H1 (cell line): ENCODE measurements at regions not wholly inside any gene's neighbourhood (a gene's known extent, or its start where the extent isn't known, plus 50 kb on each side); places are given as distances from the start of the nearest gene placed in this dataset.
"Not testable (repeated sequence)": the region's sequence is repeated elsewhere in the genome, so short reads cannot be mapped to it uniquely, and the experiment has no call there.

Experiments
- CTCF ChIA-PET: fragments of 300-600 bp; sonication (Branson Sonifier 250); formaldehyde crosslinking; loops from one replicate; lab custom pipeline; 2021; ENCODE audit not compliant: partially characterized antibody; lab: Charles Lee
- POLR2A ChIA-PET: fragments of 300-600 bp; sonication (Branson Sonifier 250); formaldehyde crosslinking; loops from one replicate; lab custom pipeline; 2021; ENCODE audit warnings: inconsistent platforms; ENCODE audit not compliant: partially characterized antibody; lab: Charles Lee
- DNase-seq, 2 experiments: peaks; one replicate each; pipeline versions ENCODE4 v3.0.0 to v3.0.0-alpha.2; 2010 to 2022; ENCODE audit warnings: low spot score in 2 of 2, low read depth in 1 of 2, mixed read lengths in 1 of 2
- FAIRE-seq: peaks from 2 replicates; lab custom pipeline; 2011; peaks lifted over from hg19 to GRCh38; lab: Jason Lieb, UNC
- H2AFZ ChIP-seq: 2 replicates; pipeline ENCODE4 v1.8.1; 2012; ENCODE audit warnings: low read length, inconsistent platforms
- H2AK5ac ChIP-seq: 2 replicates; pipeline ENCODE4 v1.6.1; 2013; ENCODE audit warnings: low read depth, low read length
- H2BK120ac ChIP-seq: replicated peaks from 2 replicates; pipeline ENCODE3; 2013; ENCODE audit warnings: low read depth, low read length, inconsistent platforms
- H2BK12ac ChIP-seq: 2 replicates; pipeline ENCODE4 v1.6.1; 2013; ENCODE audit warnings: low read depth, low read length
- H2BK15ac ChIP-seq: 2 replicates; pipeline ENCODE4 v1.6.1; 2013; ENCODE audit warnings: low read length
- H2BK20ac ChIP-seq: 2 replicates; pipeline ENCODE4 v1.6.1; 2013; ENCODE audit warnings: low read length
- H2BK5ac ChIP-seq: 2 replicates; pipeline ENCODE4 v1.6.1; 2013; ENCODE audit warnings: low read depth, low read length
- H3K14ac ChIP-seq: 2 replicates; pipeline ENCODE4 v1.6.1; 2013; ENCODE audit warnings: inconsistent platforms; ENCODE audit not compliant: insufficient read length
- H3K18ac ChIP-seq: 2 replicates; pipeline ENCODE4 v1.6.1; 2013; ENCODE audit warnings: low read length; ENCODE audit errors: extremely low read depth
- H3K23ac ChIP-seq: 2 replicates; pipeline ENCODE4 v1.6.1; 2013; ENCODE audit warnings: inconsistent platforms; ENCODE audit not compliant: insufficient read length
- H3K23me2 ChIP-seq: 2 replicates; pipeline ENCODE4 v1.6.1; 2013; ENCODE audit warnings: low read depth, low read length
- H3K27ac ChIP-seq: 2 replicates; pipeline ENCODE4 v1.6.1; 2011; ENCODE audit warnings: low read depth, low read length, inconsistent platforms
- H3K27me3 ChIP-seq, 4 experiments: replicated peaks in 1 of 4; 1 replicate in 1 of 4; 2 replicates in 3 of 4; pipeline versions ENCODE4 v1.6.1 to v1.8.1; 2011 to 2013; ENCODE audit warnings: low read length in 3 of 4, mild to moderate bottlenecking in 3 of 4, inconsistent platforms in 2 of 4, mixed read lengths in 2 of 4, moderate library complexity in 1 of 4; ENCODE audit not compliant: control insufficient read depth in 3 of 4, insufficient read depth in 3 of 4; ENCODE audit errors: extremely low read depth in 1 of 4
- H3K36me3 ChIP-seq, 4 experiments: 2 replicates each; pipeline versions ENCODE4 v1.6.1 to v1.8.1; 2011 to 2013; ENCODE audit warnings: mild to moderate bottlenecking in 4 of 4, low read length in 3 of 4, moderate library complexity in 2 of 4, control low read depth in 1 of 4, inconsistent platforms in 1 of 4; ENCODE audit not compliant: insufficient read depth in 4 of 4, control insufficient read depth in 2 of 4
- H3K4ac ChIP-seq: replicated peaks from 2 replicates; pipeline ENCODE3; 2013; ENCODE audit warnings: low read length, low read depth, mixed read lengths, inconsistent platforms; ENCODE audit not compliant: insufficient read length
- H3K4me1 ChIP-seq, 4 experiments: replicated peaks in 1 of 4; 1 replicate in 1 of 4; 2 replicates in 3 of 4; pipeline versions ENCODE4 v1.6.1 to v1.8.1; 2011 to 2013; ENCODE audit warnings: low read length in 3 of 4, inconsistent platforms in 2 of 4, mixed read lengths in 1 of 4; ENCODE audit not compliant: insufficient read depth in 4 of 4, control insufficient read depth in 3 of 4
- H3K4me2 ChIP-seq, 2 experiments: 2 replicates each; pipeline versions ENCODE4 v1.6.1 to v1.8.1; 2011 to 2013; ENCODE audit warnings: low read depth in 2 of 2, low read length in 2 of 2, control low read depth in 1 of 2, inconsistent platforms in 1 of 2, mild to moderate bottlenecking in 1 of 2; ENCODE audit not compliant: insufficient read depth in 1 of 2
- H3K4me3 ChIP-seq, 4 experiments: fragments of 200-600, 300-600 bp in 1 of 4; sonication (generic), shearing (Covaris generic), sonication (Bioruptor Twin) in 1 of 4; 2 replicates each; pipeline versions ENCODE4 v1.5.1 to v1.8.1; 2011 to 2016; ENCODE audit warnings: low read length in 4 of 4, low read depth in 3 of 4, control low read depth in 2 of 4, inconsistent platforms in 2 of 4, mild to moderate bottlenecking in 2 of 4, mixed read lengths in 1 of 4, moderate library complexity in 1 of 4; ENCODE audit not compliant: insufficient read depth in 2 of 4; ENCODE audit errors: extremely low read depth in 1 of 4
- H3K56ac ChIP-seq: replicated peaks from 2 replicates; pipeline ENCODE3; 2013; ENCODE audit warnings: low read depth, mild to moderate bottlenecking, mixed read lengths, low read length, inconsistent platforms; ENCODE audit not compliant: insufficient read length
- H3K79me1 ChIP-seq: 2 replicates; pipeline ENCODE4 v1.6.1; 2013; ENCODE audit warnings: low read depth, low read length, control low read depth
- H3K79me2 ChIP-seq, 2 experiments: 2 replicates each; pipeline versions ENCODE4 v1.6.1 to v1.8.1; 2012 to 2013; ENCODE audit warnings: low read length in 2 of 2, mild to moderate bottlenecking in 2 of 2, inconsistent platforms in 1 of 2; ENCODE audit not compliant: insufficient read depth in 2 of 2, control insufficient read depth in 1 of 2
- H3K9ac ChIP-seq, 4 experiments: replicated peaks in 1 of 4; 1 replicate in 1 of 4; 2 replicates in 3 of 4; pipeline versions ENCODE4 v1.6.1 to v1.8.1; 2011 to 2013; ENCODE audit warnings: low read depth in 3 of 4, low read length in 3 of 4, control low read depth in 2 of 4, mild to moderate bottlenecking in 2 of 4, moderate library complexity in 2 of 4, inconsistent platforms in 1 of 4; ENCODE audit errors: extremely low read depth in 1 of 4
- H3K9me3 ChIP-seq, 2 experiments: 2 replicates each; pipeline versions ENCODE4 v1.6.1 to v1.8.1; 2012 to 2013; ENCODE audit warnings: mild to moderate bottlenecking in 2 of 2, moderate library complexity in 2 of 2, control low read depth in 1 of 2, inconsistent platforms in 1 of 2, low read depth in 1 of 2, low read length in 1 of 2, mixed read lengths in 1 of 2; ENCODE audit not compliant: insufficient read depth in 2 of 2
- H4K20me1 ChIP-seq, 2 experiments: replicated peaks in 1 of 2; 2 replicates each; pipeline versions ENCODE3 to v1.8.1; 2011 to 2013; ENCODE audit warnings: inconsistent platforms in 2 of 2, low read length in 2 of 2, mild to moderate bottlenecking in 1 of 2; ENCODE audit not compliant: insufficient read depth in 2 of 2, control insufficient read depth in 1 of 2
- H4K5ac ChIP-seq: 2 replicates; pipeline ENCODE4 v1.6.1; 2013; ENCODE audit warnings: low read length, low read depth, mixed read lengths, inconsistent platforms; ENCODE audit not compliant: insufficient read length
- H4K8ac ChIP-seq: 2 replicates; pipeline ENCODE4 v1.8.0; 2013; ENCODE audit warnings: mild to moderate bottlenecking, moderate library complexity, low read length, inconsistent platforms; ENCODE audit not compliant: insufficient read depth; ENCODE audit errors: extremely low read depth
- H4K91ac ChIP-seq: replicated peaks from 2 replicates; pipeline ENCODE3; 2013; ENCODE audit warnings: low read length, mixed read lengths, inconsistent platforms; ENCODE audit not compliant: insufficient read length
- WGBS, 2 experiments: shearing (Covaris generic) in 1 of 2; methylation state at CpG; one replicate each; pipeline versions ENCODE4 v1.1.6 to v1.1.7; 2013 to 2015; ENCODE audit warnings: low lambda C conversion rate in 2 of 2, mixed read lengths in 2 of 2, inconsistent platforms in 1 of 2, low coverage in 1 of 2, missing lambda C conversion rate in 1 of 2; ENCODE audit not compliant: insufficient replicate concordance in 2 of 2, insufficient coverage in 1 of 2, insufficient read length in 1 of 2; ENCODE audit errors: extremely low coverage in 1 of 2, missing lambda C conversion rate in 1 of 2; 5-methylcytosine and 5-hydroxymethylcytosine counted together

DNA sequence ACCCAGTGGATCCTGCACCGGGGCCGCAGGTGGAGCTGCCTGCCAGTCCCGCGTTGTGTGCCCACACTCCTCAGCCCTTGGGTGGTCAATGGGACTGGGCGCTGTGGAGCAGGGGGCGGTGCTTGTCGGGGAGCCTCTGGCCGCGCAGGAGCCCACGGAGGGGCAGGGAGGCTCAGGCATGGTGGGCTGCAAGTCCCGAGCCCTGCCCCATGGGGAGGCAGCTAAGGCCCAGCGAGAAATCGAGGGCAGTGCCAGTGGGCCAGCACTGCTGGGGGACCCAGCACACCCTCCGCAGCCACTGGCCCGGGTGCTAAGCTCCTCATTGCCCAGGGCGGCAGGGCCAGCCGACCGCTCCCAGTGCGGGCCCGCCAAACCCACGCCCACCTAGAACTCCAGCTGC is 2126.4 kb downstream of the LRRC4C start:
- H3K79me1 ChIP-seq, H3K9me3 ChIP-seq, H3K79me2 ChIP-seq, H3K27me3 ChIP-seq, H4K20me1 ChIP-seq, H3K4me3 ChIP-seq, H3K36me3 ChIP-seq, H2BK120ac ChIP-seq, H3K27ac ChIP-seq, H2BK15ac ChIP-seq, H4K91ac ChIP-seq, H3K56ac ChIP-seq, H2BK5ac ChIP-seq, H3K4me2 ChIP-seq, H3K23ac ChIP-seq, H3K14ac ChIP-seq, H3K9ac ChIP-seq, H2BK20ac ChIP-seq, H3K4ac ChIP-seq, H4K5ac ChIP-seq, H2AFZ ChIP-seq, H4K8ac ChIP-seq, H3K18ac ChIP-seq, H3K4me1 ChIP-seq, FAIRE-seq, H2BK12ac ChIP-seq, H2AK5ac ChIP-seq, DNase-seq, H3K23me2 ChIP-seq, POLR2A ChIA-PET: not testable (repeated sequence)
- 85% methylated on average over 19 of the region's 21 CpGs; no CpG with 5 or more reads in 1 of the 2 experiments for WGBS, 2 experiments
- CTCF ChIA-PET = interaction anchor here (1.1 kb wide), 1 partner anchor 42 kb away, joined by 3 read pairs; no protein-coding TSS in a partner anchor
